Fibroblast of villous mesenchyme (primary cell): ENCODE measurements at regions not wholly inside any gene's neighbourhood (a gene's known extent, or its start where the extent isn't known, plus 50 kb on each side); places are given as distances from the start of the nearest gene placed in this dataset.

Experiments
- DNase-seq: peaks from one replicate; pipeline ENCODE4 v3.0.0-alpha.2; 2010; ENCODE audit warnings: low read depth
- H3K4me3 ChIP-seq: 2 replicates; pipeline ENCODE4 v1.5.1; 2011; ENCODE audit warnings: low read depth, mild to moderate bottlenecking, low read length
- CTCF ChIP-seq: IDR thresholded peaks from 2 replicates; pipeline ENCODE4 v1.5.1; 2012; ENCODE audit warnings: low read depth, mild to moderate bottlenecking, low read length; ENCODE audit not compliant: insufficient read depth

GRCh38 chr2:236654496-236654895 lies 84.9 kb downstream of the ACKR3 start:
- no peak for TF ChIP-seq CTCF
- H3K4me3 ChIP-seq: no peak overlapping the region
- DNase-seq: no peak

GRCh38 chr2:236656166-236656565 lies 86.5 kb downstream of the ACKR3 start:
- DNase-seq: no peak
- TF ChIP-seq CTCF: no peak
- no peak overlapping the region for H3K4me3 ChIP-seq

- no peak for DNase-seq
- no peak overlapping the region for H3K4me3 ChIP-seq
- no peak for TF ChIP-seq CTCF
These were observed 87.1 kb downstream of the ACKR3 start for GRCh38 chr2:236656721-236657120.

DNA sequence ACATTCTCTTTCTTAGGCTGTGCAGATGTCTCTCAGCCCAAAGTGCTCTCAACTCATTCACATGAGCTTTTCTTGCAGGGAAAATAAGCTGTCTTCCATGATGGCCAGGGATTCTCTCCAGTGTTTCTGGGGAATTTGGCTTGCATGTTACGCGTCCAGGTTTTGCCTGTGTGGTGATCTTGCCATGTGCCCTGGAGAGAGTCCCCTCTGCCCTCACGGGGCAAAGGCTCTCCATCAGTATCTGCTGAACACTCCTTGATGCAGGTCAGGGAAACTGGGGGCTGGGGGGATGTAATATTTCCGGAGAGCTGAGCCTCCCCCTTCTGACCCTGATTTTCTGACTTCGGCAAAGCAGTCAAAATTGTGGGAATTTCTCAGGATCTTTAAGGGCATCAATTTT lies 87.6 kb downstream of the ACKR3 start:
- no peak overlapping the region for H3K4me3 ChIP-seq
- DNase-seq: no peak
- TF ChIP-seq CTCF: no peak

DNA sequence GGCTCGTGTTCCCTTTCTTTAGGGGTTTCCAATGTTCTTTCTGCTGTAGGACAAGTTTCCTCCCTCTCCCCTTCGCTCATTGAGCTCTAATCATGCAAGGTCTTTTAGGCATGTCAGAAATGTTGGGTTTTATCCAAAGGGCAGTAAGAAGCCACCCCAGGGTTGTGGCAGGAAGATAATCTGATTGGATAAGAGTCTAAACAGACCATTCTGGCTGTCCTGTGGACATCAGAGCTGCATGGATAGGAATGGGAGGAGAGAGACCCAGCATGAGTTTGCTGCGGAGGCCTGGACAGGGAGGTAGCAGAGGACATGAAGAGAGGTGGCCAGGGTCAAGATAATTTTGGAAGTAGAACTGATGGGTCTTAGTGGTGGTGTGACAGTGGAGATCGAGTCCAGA lies 88.2 kb downstream of the ACKR3 start:
- no peak for TF ChIP-seq CTCF
- no peak overlapping the region for H3K4me3 ChIP-seq
- DNase-seq: no peak

GRCh38 chr2:236658974-236659757 lies 89.5 kb downstream of the ACKR3 start:
- H3K4me3 ChIP-seq: no peak overlapping the region
- DNase-seq: no peak
- no peak for TF ChIP-seq CTCF

DNA sequence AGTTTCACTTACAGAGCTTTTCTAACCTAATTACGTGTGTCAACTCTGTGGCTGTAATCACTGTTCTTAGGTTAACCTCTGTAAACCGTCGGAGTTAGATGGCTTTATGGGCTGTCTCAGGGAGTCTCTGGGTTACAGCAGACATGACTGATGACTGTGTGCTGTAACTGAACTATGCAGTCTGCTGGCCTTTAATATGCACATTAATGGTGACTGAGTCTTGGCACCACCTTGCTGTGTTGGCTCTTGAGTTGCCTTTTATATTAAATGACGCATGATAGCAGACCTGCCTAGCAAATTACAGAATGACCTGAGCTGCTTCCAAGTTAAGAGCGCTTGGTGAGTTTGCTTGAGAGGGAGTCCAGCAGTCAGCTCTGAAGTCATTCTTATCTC lies 90.1 kb downstream of the ACKR3 start:
- DNase-seq: peak; percentile 83
- no peak overlapping the region for H3K4me3 ChIP-seq
- TF ChIP-seq CTCF: no peak
